WTC11 (cell line): ENCODE measurements at regions not wholly inside any gene's neighbourhood (a gene's known extent, or its start where the extent isn't known, plus 50 kb on each side); places are given as distances from the start of the nearest gene placed in this dataset.

Experiments used
- ATAC-seq: fragments of 200-7000 bp; cut with Tn5 transposase; 2 replicates; pipeline ENCODE4 v1.10.0; 2021; ENCODE audit warnings: mild to moderate bottlenecking, moderate library complexity
- CTCF ChIA-PET: fragments of 300-600 bp; sonication (Branson Sonifier 250); formaldehyde crosslinking; loops from one replicate; lab custom pipeline; 2021; ENCODE audit warnings: antibody characterized with exemption; lab: Charles Lee
- POLR2A ChIA-PET: fragments of 350-600 bp; sonication (Branson Sonifier 250); formaldehyde crosslinking; loops from one replicate; lab custom pipeline; 2021; ENCODE audit warnings: antibody characterized with exemption; lab: Charles Lee
- DNase-seq: peaks from one replicate; pipeline ENCODE4 v3.0.0; 2021; ENCODE audit warnings: low spot score
- H3K27ac Mint-ChIP-seq: 2 replicates; pipeline ENCODE4 v1.8.0; 2021; ENCODE audit warnings: mixed read lengths
- H3K27me3 Mint-ChIP-seq: 2 replicates; pipeline ENCODE4 v1.8.0; 2021; ENCODE audit warnings: low read depth, mild to moderate bottlenecking, moderate library complexity, mixed read lengths
- H3K36me3 Mint-ChIP-seq: 2 replicates; pipeline ENCODE4 v1.8.0; 2021; ENCODE audit warnings: mixed read lengths
- H3K4me1 Mint-ChIP-seq: 2 replicates; pipeline ENCODE4 v1.8.0; 2022; ENCODE audit warnings: mixed read lengths
- H3K4me3 Mint-ChIP-seq: 2 replicates; pipeline ENCODE4 v1.8.0; 2021; ENCODE audit warnings: mild to moderate bottlenecking, moderate library complexity, mixed read lengths
- H3K9me3 Mint-ChIP-seq: 2 replicates; pipeline ENCODE4 v1.8.0; 2021; ENCODE audit warnings: mixed read lengths
- ESRRA ChIP-seq: sonication (generic); formaldehyde crosslinking; IDR thresholded peaks from 2 replicates; pipeline ENCODE4 v1.8.1; 2022; ENCODE audit warnings: mild to moderate bottlenecking, missing genetic modification reagents, borderline replicate concordance
- FOXJ3 ChIP-seq: sonication (generic); formaldehyde crosslinking; IDR thresholded peaks from 2 replicates; pipeline ENCODE4 v1.9.0; 2021; ENCODE audit warnings: missing genetic modification reagents, mild to moderate bottlenecking, borderline replicate concordance
- GABPB1 ChIP-seq: sonication (generic); formaldehyde crosslinking; IDR thresholded peaks from 2 replicates; pipeline ENCODE4 v1.8.1; 2023; ENCODE audit warnings: mild to moderate bottlenecking, missing genetic modification reagents
- HMGA2 ChIP-seq: fragments of 250-450 bp; sonication (Bioruptor Pico); IDR thresholded peaks from 2 replicates; pipeline ENCODE4 v1.4.0; 2021; ENCODE audit warnings: mild to moderate bottlenecking, moderate library complexity
- NFATC4 ChIP-seq: fragments of 250-450 bp; sonication (Bioruptor Pico); IDR thresholded peaks from 2 replicates; pipeline ENCODE4 v1.9.0; 2021; ENCODE audit warnings: mild to moderate bottlenecking
- NR3C1 ChIP-seq: sonication (generic); formaldehyde crosslinking; conservative IDR thresholded peaks from 2 replicates; pipeline ENCODE4 v1.8.1; 2023; ENCODE audit warnings: low read depth, mild to moderate bottlenecking, missing genetic modification reagents
- RELA ChIP-seq: sonication (generic); formaldehyde crosslinking; IDR thresholded peaks from 2 replicates; pipeline ENCODE4 v1.8.1; 2022; ENCODE audit warnings: missing genetic modification reagents, mild to moderate bottlenecking, borderline replicate concordance
- ZNF317 ChIP-seq: sonication (generic); formaldehyde crosslinking; IDR thresholded peaks from 2 replicates; pipeline ENCODE4 v1.8.1; 2023; ENCODE audit warnings: low read depth, mild to moderate bottlenecking, moderate library complexity, missing genetic modification reagents, borderline replicate concordance
- ZNF416 ChIP-seq: fragments of 250-450 bp; sonication (Bioruptor Pico); IDR thresholded peaks from 2 replicates; pipeline ENCODE4 v1.9.0; 2021; ENCODE audit warnings: mild to moderate bottlenecking, inconsistent platforms
- ZNF671 ChIP-seq: fragments of 250-450 bp; sonication (Bioruptor Pico); IDR thresholded peaks from 2 replicates; pipeline ENCODE4 v1.8.0; 2021; ENCODE audit warnings: mild to moderate bottlenecking
- TF ChIP-seq, protein P1 (sequence below): sonication (generic); formaldehyde crosslinking; conservative IDR thresholded peaks from 2 replicates; pipeline ENCODE4 v1.8.1; 2023; ENCODE audit warnings: mild to moderate bottlenecking, low read depth, missing genetic modification reagents, moderate library complexity
- TF ChIP-seq, protein P2 (sequence below): sonication (generic); formaldehyde crosslinking; IDR thresholded peaks from 2 replicates; pipeline ENCODE4 v1.8.1; 2022; ENCODE audit warnings: low read depth, missing genetic modification reagents, borderline replicate concordance
- TF ChIP-seq, protein P3 (sequence below): sonication (generic); formaldehyde crosslinking; IDR thresholded peaks from 2 replicates; pipeline ENCODE4 v1.8.0; 2023; ENCODE audit warnings: missing genetic modification reagents
- TF ChIP-seq, protein P4 (sequence below): sonication (generic); formaldehyde crosslinking; IDR thresholded peaks from 2 replicates; pipeline ENCODE4 v1.8.0; 2023; ENCODE audit warnings: missing genetic modification reagents, mild to moderate bottlenecking, borderline replicate concordance
- TF ChIP-seq, protein P5 (sequence below): sonication (generic); formaldehyde crosslinking; IDR thresholded peaks from 2 replicates; pipeline ENCODE4 v1.8.1; 2023; ENCODE audit warnings: mild to moderate bottlenecking, missing genetic modification reagents, borderline replicate concordance
- TF ChIP-seq, protein P6 (sequence below): sonication (generic); formaldehyde crosslinking; IDR thresholded peaks from 2 replicates; pipeline ENCODE4 v1.8.1; 2022; ENCODE audit warnings: missing genetic modification reagents, borderline replicate concordance
- TF ChIP-seq, protein P7 (sequence below): sonication (generic); formaldehyde crosslinking; conservative IDR thresholded peaks from 2 replicates; pipeline ENCODE4 v1.8.1; 2022; ENCODE audit warnings: mild to moderate bottlenecking, missing genetic modification reagents

DNA sequence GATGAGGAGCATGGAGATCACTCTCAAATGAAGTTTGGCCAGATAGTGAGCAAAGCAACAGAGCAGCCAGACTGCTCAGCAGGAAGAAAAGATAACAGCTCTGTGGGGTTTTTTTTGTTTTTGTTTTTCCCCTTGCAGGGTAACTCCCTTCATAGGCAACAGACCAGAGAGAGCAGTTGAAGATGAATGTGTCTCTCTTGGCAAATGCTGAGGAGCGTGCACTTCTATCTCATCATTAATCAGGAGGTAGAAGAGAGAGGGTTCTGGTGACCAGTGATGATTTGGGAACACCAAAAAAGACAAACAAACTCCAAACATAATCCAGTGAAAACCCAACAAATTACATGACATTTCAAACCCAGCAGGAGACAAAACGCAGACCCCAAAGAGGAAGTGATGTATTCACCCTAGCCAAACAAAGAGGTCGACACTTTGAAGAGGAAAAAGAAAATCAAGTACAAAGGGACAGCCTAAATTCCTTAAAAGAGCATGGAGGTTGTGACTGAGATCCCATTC lies 66.2 kb upstream of the RREB1 start (continued):
- no peak for TF ChIP-seq NFATC4 (CRISPR knock-in tag)

DNA sequence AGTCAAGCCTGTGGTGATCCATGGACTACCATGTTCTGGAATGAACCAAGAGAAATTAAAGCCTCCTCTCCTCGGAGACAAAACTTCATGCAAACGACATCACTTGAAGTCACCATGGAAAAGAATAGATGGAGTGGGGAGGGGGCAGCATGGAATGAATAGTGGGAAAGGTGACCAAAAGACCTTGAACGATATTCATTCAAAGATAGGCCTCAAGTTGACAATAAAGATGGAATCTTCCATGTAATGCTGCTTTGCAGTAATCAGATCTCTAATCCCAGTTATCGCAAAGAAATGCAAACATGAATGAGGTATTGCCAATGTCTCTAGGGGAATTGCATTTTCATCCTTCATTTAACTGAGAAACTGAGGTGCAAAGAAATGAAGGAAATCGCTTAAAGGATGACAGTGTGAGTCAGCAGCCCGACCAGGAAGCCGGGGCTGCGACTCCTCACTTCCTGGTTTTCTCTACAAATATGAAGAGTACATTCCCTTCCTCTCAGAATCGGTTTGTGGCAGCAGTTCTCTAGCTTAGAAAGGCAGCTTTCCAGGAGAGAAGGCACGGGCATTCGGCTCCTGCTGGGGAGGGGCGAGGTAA lies 65.6 kb upstream of the RREB1 start:
- ChIA-PET POLR2A (no interaction called here), CTCF (interaction anchor here (0.5 kb wide), 1 partner anchor 380 kb away, joined by 3 read pairs; no protein-coding TSS in a partner anchor)
- Mint-ChIP-seq H3K4me1 (peaks cover 23% of the 10 kb centered on the region), H3K36me3 (no peaks in the 10 kb centered on the region), H3K4me3 (no peak overlapping the region), H3K27ac (no peak overlapping the region), H3K9me3 (no peaks in the 10 kb centered on the region), H3K27me3 (no peaks in the 10 kb centered on the region; the same call in none of the 2 replicates)
- ATAC-seq, result 0 out of 2 replicates have a peak, but pooled peaks have one; percentile 21
- DNase-seq, result no peak
- TF ChIP-seq ZNF416 (CRISPR knock-in tag) (no peak), ZNF317 (CRISPR knock-in tag) (no peak), ZNF671 (CRISPR knock-in tag) (no peak), ESRRA (CRISPR knock-in tag) (no peak), HMGA2 (no peak), NR3C1 (no peak), RELA (CRISPR knock-in tag) (no peak), GABPB1 (CRISPR knock-in tag) (no peak), FOXJ3 (CRISPR knock-in tag) (no peak)
- TF ChIP-seq, protein P1, sequence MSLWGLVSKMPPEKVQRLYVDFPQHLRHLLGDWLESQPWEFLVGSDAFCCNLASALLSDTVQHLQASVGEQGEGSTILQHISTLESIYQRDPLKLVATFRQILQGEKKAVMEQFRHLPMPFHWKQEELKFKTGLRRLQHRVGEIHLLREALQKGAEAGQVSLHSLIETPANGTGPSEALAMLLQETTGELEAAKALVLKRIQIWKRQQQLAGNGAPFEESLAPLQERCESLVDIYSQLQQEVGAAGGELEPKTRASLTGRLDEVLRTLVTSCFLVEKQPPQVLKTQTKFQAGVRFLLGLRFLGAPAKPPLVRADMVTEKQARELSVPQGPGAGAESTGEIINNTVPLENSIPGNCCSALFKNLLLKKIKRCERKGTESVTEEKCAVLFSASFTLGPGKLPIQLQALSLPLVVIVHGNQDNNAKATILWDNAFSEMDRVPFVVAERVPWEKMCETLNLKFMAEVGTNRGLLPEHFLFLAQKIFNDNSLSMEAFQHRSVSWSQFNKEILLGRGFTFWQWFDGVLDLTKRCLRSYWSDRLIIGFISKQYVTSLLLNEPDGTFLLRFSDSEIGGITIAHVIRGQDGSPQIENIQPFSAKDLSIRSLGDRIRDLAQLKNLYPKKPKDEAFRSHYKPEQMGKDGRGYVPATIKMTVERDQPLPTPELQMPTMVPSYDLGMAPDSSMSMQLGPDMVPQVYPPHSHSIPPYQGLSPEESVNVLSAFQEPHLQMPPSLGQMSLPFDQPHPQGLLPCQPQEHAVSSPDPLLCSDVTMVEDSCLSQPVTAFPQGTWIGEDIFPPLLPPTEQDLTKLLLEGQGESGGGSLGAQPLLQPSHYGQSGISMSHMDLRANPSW, result no peak
- TF ChIP-seq, protein P2, sequence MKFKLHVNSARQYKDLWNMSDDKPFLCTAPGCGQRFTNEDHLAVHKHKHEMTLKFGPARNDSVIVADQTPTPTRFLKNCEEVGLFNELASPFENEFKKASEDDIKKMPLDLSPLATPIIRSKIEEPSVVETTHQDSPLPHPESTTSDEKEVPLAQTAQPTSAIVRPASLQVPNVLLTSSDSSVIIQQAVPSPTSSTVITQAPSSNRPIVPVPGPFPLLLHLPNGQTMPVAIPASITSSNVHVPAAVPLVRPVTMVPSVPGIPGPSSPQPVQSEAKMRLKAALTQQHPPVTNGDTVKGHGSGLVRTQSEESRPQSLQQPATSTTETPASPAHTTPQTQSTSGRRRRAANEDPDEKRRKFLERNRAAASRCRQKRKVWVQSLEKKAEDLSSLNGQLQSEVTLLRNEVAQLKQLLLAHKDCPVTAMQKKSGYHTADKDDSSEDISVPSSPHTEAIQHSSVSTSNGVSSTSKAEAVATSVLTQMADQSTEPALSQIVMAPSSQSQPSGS (CRISPR knock-in tag), result no peak
- TF ChIP-seq, protein P3, sequence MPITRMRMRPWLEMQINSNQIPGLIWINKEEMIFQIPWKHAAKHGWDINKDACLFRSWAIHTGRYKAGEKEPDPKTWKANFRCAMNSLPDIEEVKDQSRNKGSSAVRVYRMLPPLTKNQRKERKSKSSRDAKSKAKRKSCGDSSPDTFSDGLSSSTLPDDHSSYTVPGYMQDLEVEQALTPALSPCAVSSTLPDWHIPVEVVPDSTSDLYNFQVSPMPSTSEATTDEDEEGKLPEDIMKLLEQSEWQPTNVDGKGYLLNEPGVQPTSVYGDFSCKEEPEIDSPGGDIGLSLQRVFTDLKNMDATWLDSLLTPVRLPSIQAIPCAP (CRISPR knock-in tag), result no peak
- TF ChIP-seq, protein P4, sequence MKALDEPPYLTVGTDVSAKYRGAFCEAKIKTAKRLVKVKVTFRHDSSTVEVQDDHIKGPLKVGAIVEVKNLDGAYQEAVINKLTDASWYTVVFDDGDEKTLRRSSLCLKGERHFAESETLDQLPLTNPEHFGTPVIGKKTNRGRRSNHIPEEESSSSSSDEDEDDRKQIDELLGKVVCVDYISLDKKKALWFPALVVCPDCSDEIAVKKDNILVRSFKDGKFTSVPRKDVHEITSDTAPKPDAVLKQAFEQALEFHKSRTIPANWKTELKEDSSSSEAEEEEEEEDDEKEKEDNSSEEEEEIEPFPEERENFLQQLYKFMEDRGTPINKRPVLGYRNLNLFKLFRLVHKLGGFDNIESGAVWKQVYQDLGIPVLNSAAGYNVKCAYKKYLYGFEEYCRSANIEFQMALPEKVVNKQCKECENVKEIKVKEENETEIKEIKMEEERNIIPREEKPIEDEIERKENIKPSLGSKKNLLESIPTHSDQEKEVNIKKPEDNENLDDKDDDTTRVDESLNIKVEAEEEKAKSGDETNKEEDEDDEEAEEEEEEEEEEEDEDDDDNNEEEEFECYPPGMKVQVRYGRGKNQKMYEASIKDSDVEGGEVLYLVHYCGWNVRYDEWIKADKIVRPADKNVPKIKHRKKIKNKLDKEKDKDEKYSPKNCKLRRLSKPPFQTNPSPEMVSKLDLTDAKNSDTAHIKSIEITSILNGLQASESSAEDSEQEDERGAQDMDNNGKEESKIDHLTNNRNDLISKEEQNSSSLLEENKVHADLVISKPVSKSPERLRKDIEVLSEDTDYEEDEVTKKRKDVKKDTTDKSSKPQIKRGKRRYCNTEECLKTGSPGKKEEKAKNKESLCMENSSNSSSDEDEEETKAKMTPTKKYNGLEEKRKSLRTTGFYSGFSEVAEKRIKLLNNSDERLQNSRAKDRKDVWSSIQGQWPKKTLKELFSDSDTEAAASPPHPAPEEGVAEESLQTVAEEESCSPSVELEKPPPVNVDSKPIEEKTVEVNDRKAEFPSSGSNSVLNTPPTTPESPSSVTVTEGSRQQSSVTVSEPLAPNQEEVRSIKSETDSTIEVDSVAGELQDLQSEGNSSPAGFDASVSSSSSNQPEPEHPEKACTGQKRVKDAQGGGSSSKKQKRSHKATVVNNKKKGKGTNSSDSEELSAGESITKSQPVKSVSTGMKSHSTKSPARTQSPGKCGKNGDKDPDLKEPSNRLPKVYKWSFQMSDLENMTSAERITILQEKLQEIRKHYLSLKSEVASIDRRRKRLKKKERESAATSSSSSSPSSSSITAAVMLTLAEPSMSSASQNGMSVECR (CRISPR knock-in tag), result no peak
- TF ChIP-seq, protein P5, sequence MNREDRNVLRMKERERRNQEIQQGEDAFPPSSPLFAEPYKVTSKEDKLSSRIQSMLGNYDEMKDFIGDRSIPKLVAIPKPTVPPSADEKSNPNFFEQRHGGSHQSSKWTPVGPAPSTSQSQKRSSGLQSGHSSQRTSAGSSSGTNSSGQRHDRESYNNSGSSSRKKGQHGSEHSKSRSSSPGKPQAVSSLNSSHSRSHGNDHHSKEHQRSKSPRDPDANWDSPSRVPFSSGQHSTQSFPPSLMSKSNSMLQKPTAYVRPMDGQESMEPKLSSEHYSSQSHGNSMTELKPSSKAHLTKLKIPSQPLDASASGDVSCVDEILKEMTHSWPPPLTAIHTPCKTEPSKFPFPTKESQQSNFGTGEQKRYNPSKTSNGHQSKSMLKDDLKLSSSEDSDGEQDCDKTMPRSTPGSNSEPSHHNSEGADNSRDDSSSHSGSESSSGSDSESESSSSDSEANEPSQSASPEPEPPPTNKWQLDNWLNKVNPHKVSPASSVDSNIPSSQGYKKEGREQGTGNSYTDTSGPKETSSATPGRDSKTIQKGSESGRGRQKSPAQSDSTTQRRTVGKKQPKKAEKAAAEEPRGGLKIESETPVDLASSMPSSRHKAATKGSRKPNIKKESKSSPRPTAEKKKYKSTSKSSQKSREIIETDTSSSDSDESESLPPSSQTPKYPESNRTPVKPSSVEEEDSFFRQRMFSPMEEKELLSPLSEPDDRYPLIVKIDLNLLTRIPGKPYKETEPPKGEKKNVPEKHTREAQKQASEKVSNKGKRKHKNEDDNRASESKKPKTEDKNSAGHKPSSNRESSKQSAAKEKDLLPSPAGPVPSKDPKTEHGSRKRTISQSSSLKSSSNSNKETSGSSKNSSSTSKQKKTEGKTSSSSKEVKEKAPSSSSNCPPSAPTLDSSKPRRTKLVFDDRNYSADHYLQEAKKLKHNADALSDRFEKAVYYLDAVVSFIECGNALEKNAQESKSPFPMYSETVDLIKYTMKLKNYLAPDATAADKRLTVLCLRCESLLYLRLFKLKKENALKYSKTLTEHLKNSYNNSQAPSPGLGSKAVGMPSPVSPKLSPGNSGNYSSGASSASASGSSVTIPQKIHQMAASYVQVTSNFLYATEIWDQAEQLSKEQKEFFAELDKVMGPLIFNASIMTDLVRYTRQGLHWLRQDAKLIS (CRISPR knock-in tag), result no peak
- TF ChIP-seq, protein P6, sequence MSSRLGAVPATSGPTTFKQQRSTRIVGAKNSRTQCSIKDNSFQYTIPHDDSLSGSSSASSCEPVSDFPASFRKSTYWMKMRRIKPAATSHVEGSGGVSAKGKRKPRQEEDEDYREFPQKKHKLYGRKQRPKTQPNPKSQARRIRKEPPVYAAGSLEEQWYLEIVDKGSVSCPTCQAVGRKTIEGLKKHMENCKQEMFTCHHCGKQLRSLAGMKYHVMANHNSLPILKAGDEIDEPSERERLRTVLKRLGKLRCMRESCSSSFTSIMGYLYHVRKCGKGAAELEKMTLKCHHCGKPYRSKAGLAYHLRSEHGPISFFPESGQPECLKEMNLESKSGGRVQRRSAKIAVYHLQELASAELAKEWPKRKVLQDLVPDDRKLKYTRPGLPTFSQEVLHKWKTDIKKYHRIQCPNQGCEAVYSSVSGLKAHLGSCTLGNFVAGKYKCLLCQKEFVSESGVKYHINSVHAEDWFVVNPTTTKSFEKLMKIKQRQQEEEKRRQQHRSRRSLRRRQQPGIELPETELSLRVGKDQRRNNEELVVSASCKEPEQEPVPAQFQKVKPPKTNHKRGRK (CRISPR knock-in tag), result no peak
- TF ChIP-seq, protein P7, sequence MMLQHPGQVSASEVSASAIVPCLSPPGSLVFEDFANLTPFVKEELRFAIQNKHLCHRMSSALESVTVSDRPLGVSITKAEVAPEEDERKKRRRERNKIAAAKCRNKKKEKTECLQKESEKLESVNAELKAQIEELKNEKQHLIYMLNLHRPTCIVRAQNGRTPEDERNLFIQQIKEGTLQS (CRISPR knock-in tag), result no peak
